Hepatocyte (in vitro differentiated cells): ENCODE measurements at regions not wholly inside any gene's neighbourhood (a gene's known extent, or its start where the extent isn't known, plus 50 kb on each side); places are given as distances from the start of the nearest gene placed in this dataset.
A peak's percentile ranks its signal among the peaks of the same experiment; 100 is the strongest.

Source experiments
- DNase-seq: peaks from one replicate; pipeline ENCODE4 v3.0.0-alpha.2; 2016; ENCODE audit warnings: low spot score
- H2AFZ ChIP-seq: fragments of 200-600 bp; sonication (generic); 2 replicates; pipeline ENCODE4 v1.6.0; 2016; ENCODE audit warnings: antibody characterized with exemption, mild to moderate bottlenecking
- H3K27ac ChIP-seq: fragments of 200-600 bp; sonication (generic); 2 replicates; pipeline ENCODE4 v1.5.1; 2016; ENCODE audit warnings: mild to moderate bottlenecking
- H3K27me3 ChIP-seq: fragments of 200-600 bp; sonication (generic); 2 replicates; pipeline ENCODE4 v1.6.1; 2016
- H3K36me3 ChIP-seq: fragments of 200-600 bp; sonication (generic); replicated peaks from 2 replicates; pipeline ENCODE4 v1.5.1; 2016; ENCODE audit warnings: low read depth; ENCODE audit not compliant: insufficient read depth
- H3K4me1 ChIP-seq: fragments of 200-600 bp; sonication (generic); 2 replicates; pipeline ENCODE4 v1.5.1; 2016; ENCODE audit warnings: mild to moderate bottlenecking, moderate library complexity; ENCODE audit not compliant: insufficient read depth
- H3K4me2 ChIP-seq: fragments of 200-600 bp; sonication (generic); 2 replicates; pipeline ENCODE4 v1.6.0; 2016
- H3K4me3 ChIP-seq: fragments of 200-600 bp; sonication (generic); 2 replicates; pipeline ENCODE4 v1.5.1; 2016; ENCODE audit warnings: mild to moderate bottlenecking
- H3K79me2 ChIP-seq: fragments of 200-600 bp; sonication (generic); 2 replicates; pipeline ENCODE4 v1.6.0; 2017; ENCODE audit warnings: mild to moderate bottlenecking
- H3K9me2 ChIP-seq: fragments of 200-600 bp; sonication (generic); replicated peaks from 2 replicates; pipeline ENCODE4 v1.6.0; 2017; ENCODE audit warnings: mild to moderate bottlenecking; ENCODE audit not compliant: insufficient read depth
- H3K9me3 ChIP-seq: fragments of 200-600 bp; sonication (generic); 2 replicates; pipeline ENCODE4 v1.5.1; 2016; ENCODE audit warnings: low read depth, mild to moderate bottlenecking
- H4K20me1 ChIP-seq: fragments of 200-600 bp; sonication (generic); 2 replicates; pipeline ENCODE4 v1.6.0; 2016; ENCODE audit warnings: mild to moderate bottlenecking; ENCODE audit not compliant: insufficient read depth, poor library complexity, severe bottlenecking
- CTCF ChIP-seq: fragments of 200-600 bp; sonication (generic); IDR thresholded peaks from 2 replicates; pipeline ENCODE4 v1.5.1; 2016; ENCODE audit warnings: antibody characterized with exemption, mild to moderate bottlenecking; ENCODE audit not compliant: poor library complexity
- EZH2 ChIP-seq: fragments of 200-600 bp; sonication (generic); IDR thresholded peaks from 2 replicates; pipeline ENCODE4 v1.6.1; 2016; ENCODE audit warnings: antibody characterized with exemption, mild to moderate bottlenecking, borderline replicate concordance
- EZH2phosphoT487 ChIP-seq: fragments of 200-600 bp; sonication (generic); IDR thresholded peaks from one replicate; pipeline ENCODE4 v1.6.1; 2018; ENCODE audit warnings: antibody characterized with exemption, mild to moderate bottlenecking, low read depth, moderate library complexity; ENCODE audit not compliant: unreplicated experiment, severe bottlenecking
- WGBS: methylation state at CpG from one replicate; pipeline ENCODE4 v1.1.6; 2016; ENCODE audit warnings: low lambda C conversion rate; ENCODE audit errors: missing lambda C conversion rate; 5-methylcytosine and 5-hydroxymethylcytosine counted together

- no peak overlapping the region for H2AFZ ChIP-seq
- H3K4me3 ChIP-seq = no peak overlapping the region
- WGBS = 86% methylated on average over 2 of the region's 2 CpGs
- H3K9me3 ChIP-seq = no peaks in the 10 kb centered on the region
- no peaks in the 10 kb centered on the region for H3K9me2 ChIP-seq
- H3K4me1 ChIP-seq = no peaks in the 10 kb centered on the region
- H3K27ac ChIP-seq = no peak overlapping the region
- TF ChIP-seq CTCF (no peak), EZH2phosphoT487 (no peak), EZH2 (no peak)
- DNase-seq = no peak
- H3K79me2 ChIP-seq = no peaks in the 10 kb centered on the region
- no peak overlapping the region for H3K4me2 ChIP-seq
- no peaks in the 10 kb centered on the region for H3K27me3 ChIP-seq
- H4K20me1 ChIP-seq = no peaks in the 10 kb centered on the region
- H3K36me3 ChIP-seq = no peaks in the 10 kb centered on the region
Observed at GRCh38 chr1:217052196-217052595, 329.0 kb upstream of the ESRRG start.

- H3K27ac ChIP-seq = no peak overlapping the region
- no peak overlapping the region for H2AFZ ChIP-seq
- H4K20me1 ChIP-seq = no peaks in the 10 kb centered on the region
- no peaks in the 10 kb centered on the region for H3K36me3 ChIP-seq
- H3K79me2 ChIP-seq = no peaks in the 10 kb centered on the region
- no peaks in the 10 kb centered on the region for H3K9me3 ChIP-seq
- H3K9me2 ChIP-seq = no peaks in the 10 kb centered on the region
- no peaks in the 10 kb centered on the region for H3K4me1 ChIP-seq
- no peak for DNase-seq
- TF ChIP-seq CTCF (no peak), EZH2 (no peak), EZH2phosphoT487 (no peak)
- H3K4me3 ChIP-seq = no peak overlapping the region
- H3K27me3 ChIP-seq = no peaks in the 10 kb centered on the region
- no peak overlapping the region for H3K4me2 ChIP-seq
- 74% methylated on average over 2 of the region's 2 CpGs for WGBS
Observed at GRCh38 chr1:217049721-217050120, 326.5 kb upstream of the ESRRG start.

- 100% methylated on average over 1 of the region's 1 CpG for whole genome bisulfite sequencing
- H3K4me1 ChIP-seq = no peaks in the 10 kb centered on the region
- H3K27ac ChIP-seq = no peak overlapping the region
- H3K27me3 ChIP-seq = no peaks in the 10 kb centered on the region
- H3K9me2 ChIP-seq = no peaks in the 10 kb centered on the region
- no peak for DNase-seq
- H3K9me3 ChIP-seq = no peaks in the 10 kb centered on the region
- TF ChIP-seq EZH2 = no peak
- no peak overlapping the region for H2AFZ ChIP-seq
- no peak overlapping the region for H3K4me2 ChIP-seq
- H3K79me2 ChIP-seq = no peaks in the 10 kb centered on the region
- no peak overlapping the region for H3K4me3 ChIP-seq
- H4K20me1 ChIP-seq = no peaks in the 10 kb centered on the region
- H3K36me3 ChIP-seq = no peaks in the 10 kb centered on the region
Observed at GRCh38 chr1:217049081-217049480, 325.9 kb upstream of the ESRRG start.

GRCh38 chr1:217048104-217048707, 325.0 kb upstream of the ESRRG start:
- Histone ChIP-seq H3K27me3 (no peaks in the 10 kb centered on the region), H3K36me3 (no peaks in the 10 kb centered on the region), H3K4me1 (no peaks in the 10 kb centered on the region), H3K79me2 (no peaks in the 10 kb centered on the region), H2AFZ (no peak overlapping the region), H3K9me3 (no peaks in the 10 kb centered on the region), H3K27ac (no peak overlapping the region), H3K4me3 (no peak overlapping the region), H3K9me2 (no peaks in the 10 kb centered on the region), H4K20me1 (no peaks in the 10 kb centered on the region), H3K4me2 (no peak overlapping the region)
- WGBS = 73% methylated on average over 5 of the region's 5 CpGs
- no peak for DNase-seq
- no peak for TF ChIP-seq EZH2phosphoT487
- peak; percentile 11 for TF ChIP-seq CTCF
- no peak for TF ChIP-seq EZH2
